Heart left ventricle (tissue), 16 donors: ENCODE measurements at regions not wholly inside any gene's neighbourhood (a gene's known extent, or its start where the extent isn't known, plus 50 kb on each side); places are given as distances from the start of the nearest gene placed in this dataset.

Experiments
- ATAC-seq, 4 donors: fragments of 200-7000 bp; cut with Tn5 transposase; one replicate each; pipeline ENCODE4 v1.9.1; 2020 to 2022; ENCODE audit warnings: moderate library complexity in 4 of 4, mild to moderate bottlenecking in 3 of 4, moderate number of reproducible peaks in 1 of 4
- DNase-seq, 5 donors: peaks; one replicate each; pipeline ENCODE4 v3.0.0-alpha.2; 2020
- H3K27ac ChIP-seq, 12 donors: fragments of 200-600 bp; sonication (generic) in 4 of 12; one replicate each; pipeline versions ENCODE4 v1.5.0 to v1.8.0; 2016 to 2022; ENCODE audit warnings: mild to moderate bottlenecking in 2 of 12
- H3K27me3 ChIP-seq, 9 donors: fragments of 200-600 bp; sonication (generic) in 2 of 9; one replicate each; pipeline versions ENCODE4 v1.5.1 to v1.8.0; 2016 to 2022; ENCODE audit warnings: mild to moderate bottlenecking in 3 of 9
- H3K36me3 ChIP-seq, 9 donors: fragments of 200-600 bp; sonication (generic) in 2 of 9; one replicate each; pipeline versions ENCODE4 v1.5.0 to v1.8.0; 2018 to 2022; ENCODE audit warnings: mild to moderate bottlenecking in 2 of 9
- H3K4me1 ChIP-seq, 12 donors: fragments of 200-600 bp; sonication (generic) in 4 of 12; one replicate each; pipeline versions ENCODE4 v1.5.0 to v1.8.0; 2016 to 2022; ENCODE audit warnings: mild to moderate bottlenecking in 3 of 12
- H3K4me3 ChIP-seq, 12 donors: fragments of 200-600 bp; sonication (generic) in 4 of 12; one replicate each; pipeline versions ENCODE4 v1.5.0 to v1.8.0; 2017 to 2022; ENCODE audit warnings: mild to moderate bottlenecking in 9 of 12, moderate library complexity in 4 of 12
- H3K9me3 ChIP-seq, 12 donors: fragments of 200-600 bp; sonication (generic) in 4 of 12; one replicate each; pipeline versions ENCODE4 v1.5.0 to v1.8.0; 2016 to 2022; ENCODE audit warnings: mild to moderate bottlenecking in 1 of 12
- CTCF ChIP-seq, 12 donors: fragments of 200-600 bp; sonication (generic) in 4 of 12; IDR thresholded peaks; one replicate each; pipeline versions ENCODE4 v1.5.0 to v1.8.0; 2018 to 2022; ENCODE audit warnings: antibody characterized with exemption in 12 of 12, mild to moderate bottlenecking in 5 of 12
- POLR2A ChIP-seq, 2 donors: fragments of 450-650 bp; IDR thresholded peaks; one replicate each; pipeline ENCODE4 v1.6.1; 2017; ENCODE audit warnings: antibody characterized with exemption in 2 of 2, mild to moderate bottlenecking in 2 of 2, moderate library complexity in 2 of 2
- WGBS, 4 donors: extraction: QIAGEN DNeasy Blood & Tissue Kit in 2 of 4; methylation state at CpG; one replicate each; pipeline versions ENCODE4 v1.1.5 to v1.1.7; 2013 to 2018; 5-methylcytosine and 5-hydroxymethylcytosine counted together
- intact Hi-C, 10 donors: fragments of 100-400 bp; cut with DNase I; formaldehyde crosslinking; loops; one replicate each; pipeline versions ENCODE4 v1.11.1 to v1.14.2; 2022
- donor health status: ischemic (EF 13 %, LVEDD 7.1; RV severe dilation, severe dysfunction).
- donor health status: healthy with polysubstance abuse.
- donor health status: DM: no; HTN: yes; CAD: no.
- donor health status: DM: no; HTN: no; CAD: no.
- donor health status: ischemic (EF 25% LVEDD 6.9; RV normal size, moderate dysfunction).
- donor health status: ischemic (EF 25% LVEDD 5.7; RV mildly dilated, moderate dysfunction).
- donor health status: healthy.
- donor health status: DM: yes; HTN: yes; CAD: no.
- donor health status: ischemic (EF 35%, LVEDD 5.7; RV mildly dilated, moderate dysfunction).
- donor health status: nonischemic (EF 11% LVEDD 7.7; RV severe dilation, severe dysfunction).
- donor health status: DM: yes; HTN: yes; CAD: no.
- donor health status: PGD.
- donor health status: ischemic (EF 29% LVEDD 5.4; RV normal size, mild dysfunction).
- donor health status: nonischemic (EF 23%, LVEDD 6.1; RV moderate dilation, normal function).

GRCh38 chr9:99377790-99378775, 156.0 kb downstream of the SEC61B start:
- H3K4me3 ChIP-seq, result no peak overlapping the region
- H3K27ac ChIP-seq, result no peak overlapping the region
- intact Hi-C loops, result no loop called here
- no peaks in the 10 kb centered on the region for H3K9me3 ChIP-seq
- 68 to 79% (median 78%) methylated on average over 10 of the region's 10 CpGs for WGBS, 4 donors
- no peaks in the 10 kb centered on the region for H3K4me1 ChIP-seq
- TF ChIP-seq POLR2A (IDR thresholded peaks at IDR 0.05) (no peak), CTCF (IDR thresholded peaks at IDR 0.05) (no peak)
- DNase-seq (no peak), ATAC-seq (no peak)
- no peaks in the 10 kb centered on the region for H3K27me3 ChIP-seq
- H3K36me3 ChIP-seq, result no peaks in the 10 kb centered on the region

GRCh38 chr9:99383536-99383935, 161.5 kb downstream of the SEC61B start:
- Histone ChIP-seq H3K27me3 (no peaks in the 10 kb centered on the region), H3K27ac (no peak overlapping the region), H3K4me1 (peaks cover 0 to 5% (median 0%) of the 10 kb centered on the region in 12 donors), H3K9me3 (no peaks in the 10 kb centered on the region), H3K4me3 (no peak overlapping the region), H3K36me3 (no peaks in the 10 kb centered on the region)
- TF ChIP-seq POLR2A (IDR thresholded peaks at IDR 0.05) (no peak), CTCF (IDR thresholded peaks at IDR 0.05) (no peak)
- DNase-seq (no peak), ATAC-seq (no peak)
- 27 to 37% (median 33%) methylated on average over 2 of the region's 2 CpGs for WGBS, 4 donors
- intact Hi-C loops, result no loop called here

GRCh38 chr9:99385215-99385614, 163.1 kb downstream of the SEC61B start:
- TF ChIP-seq POLR2A (IDR thresholded peaks at IDR 0.05) (no peak), CTCF (IDR thresholded peaks at IDR 0.05) (no peak)
- Histone ChIP-seq H3K4me3 (no peak overlapping the region), H3K9me3 (no peaks in the 10 kb centered on the region), H3K27me3 (no peaks in the 10 kb centered on the region), H3K4me1 (peaks cover 0 to 5% (median 0%) of the 10 kb centered on the region in 12 donors), H3K27ac (peak overlapping the region in 2 of 12 donors; percentile 24 to 53), H3K36me3 (no peaks in the 10 kb centered on the region)
- intact Hi-C loops, result no loop called here
- DNase-seq, result no peak
- ATAC-seq, result no peak
- 93 to 95% (median 94%) methylated on average over 4 of the region's 4 CpGs for WGBS, 4 donors

- peak in 3 of 4 donors; percentile 43 to 55 (median 44) for ATAC-seq
These were observed 163.8 kb downstream of the SEC61B start for GRCh38 chr9:99385814-99386279.

More at GRCh38 chr9:99385814-99386279, 163.8 kb downstream of the SEC61B start:
- Histone ChIP-seq H3K4me1 (peaks cover 0 to 5% (median 0%) of the 10 kb centered on the region in 12 donors), H3K27me3 (no peaks in the 10 kb centered on the region), H3K4me3 (no peak overlapping the region), H3K9me3 (no peaks in the 10 kb centered on the region), H3K36me3 (no peaks in the 10 kb centered on the region), H3K27ac (peak overlapping the region in 3 of 12 donors; percentile 24 to 53 (median 32))
- WGBS, 4 donors, result 24 to 66% (median 56%) methylated on average over 4 to 5 of the region's 5 CpGs
- DNase-seq, result peak; percentile 31 to 76 (median 48)
- intact Hi-C loops, result no loop called here
- TF ChIP-seq CTCF (IDR thresholded peaks at IDR 0.05), result no peak
